Natural killer cell treated with Interleukin-12 subunit alpha and Interleukin-12 subunit beta and Interleukin-15 and Interleukin-18, amount 100 ng/mL, for 72 hours (primary cell): ENCODE measurements at regions not wholly inside any gene's neighbourhood (a gene's known extent, or its start where the extent isn't known, plus 50 kb on each side); places are given as distances from the start of the nearest gene placed in this dataset.

Experiments
- ATAC-seq, 2 donors: fragments of 150-1000 bp; cut with Tn5 transposase in 1 of 2; sonication (Bioruptor Pico), chemical (Tn5 transposase) in 1 of 2; 2 replicates each; pipeline ENCODE4 v1.10.0; 2021
- DNase-seq: peaks from one replicate; pipeline ENCODE4 v3.0.0; 2022; ENCODE audit warnings: low spot score
- H3K27ac Mint-ChIP-seq, 2 donors: 1 replicate in 1 of 2; 2 replicates in 1 of 2; pipeline ENCODE4 v1.8.0; 2022; ENCODE audit warnings: mixed read lengths in 2 of 2, mild to moderate bottlenecking in 1 of 2, moderate library complexity in 1 of 2
- H3K27me3 Mint-ChIP-seq, 2 donors: 1 replicate in 1 of 2; 2 replicates in 1 of 2; pipeline ENCODE4 v1.8.0; 2022; ENCODE audit warnings: mixed read lengths in 2 of 2
- H3K36me3 Mint-ChIP-seq: one replicate; pipeline ENCODE4 v1.8.0; 2022; ENCODE audit warnings: mixed read lengths
- H3K4me1 Mint-ChIP-seq, 2 donors: 1 replicate in 1 of 2; 2 replicates in 1 of 2; pipeline ENCODE4 v1.8.0; 2022; ENCODE audit warnings: low read depth in 2 of 2, mixed read lengths in 2 of 2, mild to moderate bottlenecking in 1 of 2
- H3K4me3 Mint-ChIP-seq: one replicate; pipeline ENCODE4 v1.8.0; 2022; ENCODE audit warnings: mixed read lengths
- H3K9me3 Mint-ChIP-seq: 2 replicates; pipeline ENCODE4 v1.8.0; 2022; ENCODE audit warnings: mixed read lengths

GRCh38 chr7:32250471-32251260 lies 180.5 kb upstream of the PDE1C start:
- DNase-seq: no peak
- ATAC-seq: no peak
- Mint-ChIP-seq H3K4me1 (no peaks in the 10 kb centered on the region), H3K9me3 (no peaks in the 10 kb centered on the region), H3K27me3 (peaks cover 10 to 22% of the 10 kb centered on the region in 2 donors), H3K4me3 (no peak overlapping the region), H3K36me3 (no peaks in the 10 kb centered on the region), H3K27ac (no peak overlapping the region)

- ATAC-seq: no peak
- Mint-ChIP-seq H3K4me1 (no peaks in the 10 kb centered on the region), H3K4me3 (no peak overlapping the region), H3K27ac (no peak overlapping the region), H3K27me3 (peaks cover 10 to 22% of the 10 kb centered on the region in 2 donors), H3K36me3 (no peaks in the 10 kb centered on the region), H3K9me3 (peaks cover 2% of the 10 kb centered on the region)
- DNase-seq: no peak
Observed at GRCh38 chr7:32250003-32250402, 179.8 kb upstream of the PDE1C start.

GRCh38 chr7:32248522-32248921 lies 178.3 kb upstream of the PDE1C start:
- Mint-ChIP-seq H3K27me3 (peaks cover 10 to 22% of the 10 kb centered on the region in 2 donors), H3K27ac (no peak overlapping the region), H3K36me3 (no peaks in the 10 kb centered on the region), H3K9me3 (peaks cover 2% of the 10 kb centered on the region), H3K4me3 (no peak overlapping the region), H3K4me1 (no peaks in the 10 kb centered on the region)
- DNase-seq (no peak), ATAC-seq (no peak)

GRCh38 chr7:32244806-32245345 lies 174.7 kb upstream of the PDE1C start:
- peaks cover 3 to 7% of the 10 kb centered on the region in 2 donors for H3K27me3 Mint-ChIP-seq
- H3K36me3 Mint-ChIP-seq: no peaks in the 10 kb centered on the region
- H3K4me3 Mint-ChIP-seq: no peak overlapping the region
- ATAC-seq: no peak
- no peak overlapping the region for H3K27ac Mint-ChIP-seq
- H3K9me3 Mint-ChIP-seq: peaks cover 2% of the 10 kb centered on the region
- H3K4me1 Mint-ChIP-seq: no peaks in the 10 kb centered on the region
- no peak for DNase-seq

- no peak overlapping the region for H3K4me3 Mint-ChIP-seq
- H3K4me1 Mint-ChIP-seq: no peaks in the 10 kb centered on the region
- ATAC-seq: no peak
- no peak for DNase-seq
- peaks cover 3 to 5% of the 10 kb centered on the region in 2 donors for H3K27me3 Mint-ChIP-seq
- H3K9me3 Mint-ChIP-seq: peaks cover 2% of the 10 kb centered on the region
- no peaks in the 10 kb centered on the region for H3K36me3 Mint-ChIP-seq
- H3K27ac Mint-ChIP-seq: no peak overlapping the region
Observed at GRCh38 chr7:32243687-32244290, 173.6 kb upstream of the PDE1C start.

- Mint-ChIP-seq H3K27ac (no peak overlapping the region), H3K27me3 (no peaks in the 10 kb centered on the region), H3K4me3 (no peak overlapping the region), H3K36me3 (no peaks in the 10 kb centered on the region), H3K4me1 (no peaks in the 10 kb centered on the region), H3K9me3 (peaks cover 2% of the 10 kb centered on the region)
- no peak for DNase-seq
- ATAC-seq: no peak
Observed at GRCh38 chr7:32242436-32242835, 172.2 kb upstream of the PDE1C start.

GRCh38 chr7:32241636-32242035 lies 171.4 kb upstream of the PDE1C start:
- Mint-ChIP-seq H3K4me3 (no peak overlapping the region), H3K27ac (no peak overlapping the region), H3K9me3 (peaks cover 2% of the 10 kb centered on the region), H3K4me1 (no peaks in the 10 kb centered on the region), H3K36me3 (no peaks in the 10 kb centered on the region), H3K27me3 (no peaks in the 10 kb centered on the region)
- DNase-seq: no peak
- ATAC-seq: no peak

- Mint-ChIP-seq H3K4me3 (no peak overlapping the region), H3K9me3 (peaks cover 4% of the 10 kb centered on the region), H3K4me1 (no peaks in the 10 kb centered on the region), H3K27me3 (peaks cover 0 to 3% of the 10 kb centered on the region in 2 donors), H3K36me3 (peaks cover 4% of the 10 kb centered on the region), H3K27ac (no peak overlapping the region)
- ATAC-seq: no peak
- no peak for DNase-seq
Observed at GRCh38 chr7:32239764-32240163, 169.6 kb upstream of the PDE1C start.

GRCh38 chr7:32228601-32229000 lies 158.4 kb upstream of the PDE1C start:
- H3K27me3 Mint-ChIP-seq: no peaks in the 10 kb centered on the region
- H3K4me3 Mint-ChIP-seq: no peak overlapping the region
- H3K27ac Mint-ChIP-seq: no peak overlapping the region
- no peaks in the 10 kb centered on the region for H3K36me3 Mint-ChIP-seq
- no peaks in the 10 kb centered on the region for H3K9me3 Mint-ChIP-seq
- H3K4me1 Mint-ChIP-seq: no peaks in the 10 kb centered on the region
- DNase-seq (no peak), ATAC-seq (peak in 1 of 2 donors; percentile 32)

GRCh38 chr7:32227746-32228145 lies 157.5 kb upstream of the PDE1C start:
- Mint-ChIP-seq H3K4me1 (no peaks in the 10 kb centered on the region), H3K4me3 (no peak overlapping the region), H3K27me3 (no peaks in the 10 kb centered on the region), H3K27ac (no peak overlapping the region), H3K36me3 (no peaks in the 10 kb centered on the region), H3K9me3 (no peaks in the 10 kb centered on the region)
- ATAC-seq (no peak), DNase-seq (no peak)

- Mint-ChIP-seq H3K27me3 (no peaks in the 10 kb centered on the region), H3K4me1 (no peaks in the 10 kb centered on the region), H3K4me3 (no peak overlapping the region), H3K36me3 (no peaks in the 10 kb centered on the region), H3K9me3 (no peaks in the 10 kb centered on the region), H3K27ac (no peak overlapping the region)
- no peak for DNase-seq
- no peak for ATAC-seq
Observed at GRCh38 chr7:32224276-32224675, 154.1 kb upstream of the PDE1C start.

GRCh38 chr7:32223721-32224120 lies 153.5 kb upstream of the PDE1C start:
- no peaks in the 10 kb centered on the region for H3K9me3 Mint-ChIP-seq
- no peak overlapping the region for H3K27ac Mint-ChIP-seq
- no peaks in the 10 kb centered on the region for H3K36me3 Mint-ChIP-seq
- no peak overlapping the region for H3K4me3 Mint-ChIP-seq
- no peak for DNase-seq
- no peak for ATAC-seq
- H3K4me1 Mint-ChIP-seq: no peaks in the 10 kb centered on the region
- no peaks in the 10 kb centered on the region for H3K27me3 Mint-ChIP-seq

- DNase-seq (no peak), ATAC-seq (no peak)
- Mint-ChIP-seq H3K4me1 (no peaks in the 10 kb centered on the region), H3K9me3 (no peaks in the 10 kb centered on the region), H3K27me3 (no peaks in the 10 kb centered on the region), H3K4me3 (no peak overlapping the region), H3K36me3 (no peaks in the 10 kb centered on the region), H3K27ac (no peak overlapping the region)
Observed at GRCh38 chr7:32223071-32223650, 153.0 kb upstream of the PDE1C start.

GRCh38 chr7:32222251-32222900 lies 152.2 kb upstream of the PDE1C start:
- ATAC-seq: no peak
- Mint-ChIP-seq H3K4me1 (no peaks in the 10 kb centered on the region), H3K9me3 (no peaks in the 10 kb centered on the region), H3K27me3 (no peaks in the 10 kb centered on the region), H3K4me3 (no peak overlapping the region), H3K36me3 (no peaks in the 10 kb centered on the region), H3K27ac (no peak overlapping the region)
- no peak for DNase-seq
